ENCODE measurements at regions not wholly inside any gene's neighbourhood (a gene's known extent, or its start where the extent isn't known, plus 50 kb on each side); places are given as distances from the start of the nearest gene placed in this dataset.
"Not testable (repeated sequence)": the region's sequence is repeated elsewhere in the genome, so short reads cannot be mapped to it uniquely, and the experiment has no call there.

DNA sequence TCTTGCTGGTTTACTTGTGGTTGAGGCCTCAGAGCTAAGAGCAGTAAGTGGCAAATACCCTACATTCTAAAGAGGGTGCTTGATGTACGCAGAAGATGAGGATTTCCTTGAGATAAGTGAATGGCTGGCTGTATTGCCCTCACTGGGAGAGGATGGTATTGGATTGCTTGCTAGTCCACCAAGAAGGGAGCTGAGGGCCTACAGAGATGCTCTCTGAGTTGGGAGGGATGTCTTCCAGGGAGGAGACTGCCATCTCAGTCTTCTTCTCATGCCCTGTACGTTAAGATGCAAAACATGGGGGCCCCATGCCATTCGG lies 669.1 kb downstream of the UTRN start:
- no peaks in the 10 kb centered on the region for H3K4me1 ChIP-seq
- no peak for ATAC-seq
- TF ChIP-seq, protein P1, sequence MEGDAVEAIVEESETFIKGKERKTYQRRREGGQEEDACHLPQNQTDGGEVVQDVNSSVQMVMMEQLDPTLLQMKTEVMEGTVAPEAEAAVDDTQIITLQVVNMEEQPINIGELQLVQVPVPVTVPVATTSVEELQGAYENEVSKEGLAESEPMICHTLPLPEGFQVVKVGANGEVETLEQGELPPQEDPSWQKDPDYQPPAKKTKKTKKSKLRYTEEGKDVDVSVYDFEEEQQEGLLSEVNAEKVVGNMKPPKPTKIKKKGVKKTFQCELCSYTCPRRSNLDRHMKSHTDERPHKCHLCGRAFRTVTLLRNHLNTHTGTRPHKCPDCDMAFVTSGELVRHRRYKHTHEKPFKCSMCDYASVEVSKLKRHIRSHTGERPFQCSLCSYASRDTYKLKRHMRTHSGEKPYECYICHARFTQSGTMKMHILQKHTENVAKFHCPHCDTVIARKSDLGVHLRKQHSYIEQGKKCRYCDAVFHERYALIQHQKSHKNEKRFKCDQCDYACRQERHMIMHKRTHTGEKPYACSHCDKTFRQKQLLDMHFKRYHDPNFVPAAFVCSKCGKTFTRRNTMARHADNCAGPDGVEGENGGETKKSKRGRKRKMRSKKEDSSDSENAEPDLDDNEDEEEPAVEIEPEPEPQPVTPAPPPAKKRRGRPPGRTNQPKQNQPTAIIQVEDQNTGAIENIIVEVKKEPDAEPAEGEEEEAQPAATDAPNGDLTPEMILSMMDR (IDR thresholded peaks at IDR 0.05): no peak
- H3K9me3 ChIP-seq: no peaks in the 10 kb centered on the region
- H3K4me3 ChIP-seq: no peak overlapping the region
- no peak for DNase-seq
- H3K36me3 ChIP-seq: no peaks in the 10 kb centered on the region
- no peaks in the 10 kb centered on the region for H3K27me3 ChIP-seq (ENCODE audit: low read depth)
- intact Hi-C loops (cut with DNase I): no loop called here
- no peak overlapping the region for H3K27ac ChIP-seq

DNA sequence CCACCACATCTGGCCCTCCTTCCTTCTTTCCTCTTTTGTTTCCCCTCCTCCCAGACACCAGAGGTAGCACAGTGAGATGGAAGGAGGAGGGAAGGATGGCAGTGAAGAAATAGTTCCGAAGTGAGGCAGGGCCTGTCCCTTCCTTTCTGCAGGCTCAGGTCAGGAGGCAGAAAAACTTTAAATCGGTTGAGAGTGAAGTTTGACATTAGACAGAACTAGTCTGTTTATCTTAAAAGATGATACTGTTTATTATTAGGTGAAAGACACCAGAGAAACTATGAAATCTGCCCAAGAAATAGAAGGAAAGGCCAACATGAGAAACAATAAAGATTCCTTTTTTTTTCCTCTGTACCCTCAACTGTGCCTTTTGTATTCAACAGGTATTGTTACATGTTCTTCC lies 670.3 kb downstream of the UTRN start:
- TF ChIP-seq, protein P1 (IDR thresholded peaks at IDR 0.05): no peak
- no peak for DNase-seq
- Histone ChIP-seq H3K27me3 (ENCODE audit: low read depth) (no peaks in the 10 kb centered on the region), H3K4me3 (no peak overlapping the region), H3K36me3 (no peaks in the 10 kb centered on the region), H3K9me3 (no peaks in the 10 kb centered on the region), H3K4me1 (no peaks in the 10 kb centered on the region), H3K27ac (no peak overlapping the region)
- ATAC-seq: no peak
- intact Hi-C loops (cut with DNase I): no loop called here

DNA sequence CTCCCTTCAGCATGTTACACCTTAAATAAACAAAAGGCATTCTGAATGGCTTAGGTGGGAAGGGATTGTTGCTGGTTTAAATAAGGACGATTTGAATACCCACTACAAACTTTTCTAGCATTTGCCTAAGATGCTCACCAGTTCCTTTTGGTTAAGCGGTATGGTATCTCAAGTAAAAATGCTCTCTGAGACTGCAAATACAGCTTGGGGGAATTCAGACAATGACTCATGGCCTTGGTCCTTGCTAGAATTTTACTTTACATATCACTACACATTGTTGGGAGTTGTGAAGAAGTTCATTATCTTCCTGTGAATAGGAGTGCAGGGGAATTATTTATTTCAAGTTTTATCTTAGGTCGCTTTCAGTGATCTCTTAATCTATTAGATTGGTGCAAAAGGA lies 670.7 kb downstream of the UTRN start:
- no peak for DNase-seq
- Histone ChIP-seq H3K27me3 (ENCODE audit: low read depth) (no peaks in the 10 kb centered on the region), H3K4me3 (no peak overlapping the region), H3K4me1 (no peaks in the 10 kb centered on the region), H3K27ac (no peak overlapping the region), H3K9me3 (no peaks in the 10 kb centered on the region), H3K36me3 (no peaks in the 10 kb centered on the region)
- ATAC-seq: no peak
- TF ChIP-seq, protein P1 (IDR thresholded peaks at IDR 0.05): no peak
- intact Hi-C loops (cut with DNase I): no loop called here

DNA sequence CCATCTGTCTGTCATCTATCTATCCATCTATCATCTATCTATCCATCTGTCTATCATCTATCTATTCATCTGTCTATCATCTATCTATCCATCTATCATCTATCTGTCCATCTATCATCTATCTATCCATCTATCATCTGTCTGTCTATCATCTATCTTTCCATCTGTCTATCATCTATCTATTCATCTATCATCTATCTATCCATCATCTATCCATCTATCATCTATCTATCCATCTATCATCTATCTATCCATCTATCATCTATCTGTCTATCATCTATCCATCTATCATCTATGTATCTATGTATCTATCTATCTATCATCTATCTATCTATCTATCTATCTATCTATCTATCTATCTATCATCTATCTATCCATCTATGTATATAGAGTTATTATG lies 671.6 kb downstream of the UTRN start:
- H3K4me1 ChIP-seq; intact Hi-C loops (cut with DNase I); DNase-seq; H3K27me3 ChIP-seq (ENCODE audit: low read depth); ATAC-seq; H3K9me3 ChIP-seq; H3K4me3 ChIP-seq; H3K36me3 ChIP-seq; H3K27ac ChIP-seq: not testable (repeated sequence)

DNA sequence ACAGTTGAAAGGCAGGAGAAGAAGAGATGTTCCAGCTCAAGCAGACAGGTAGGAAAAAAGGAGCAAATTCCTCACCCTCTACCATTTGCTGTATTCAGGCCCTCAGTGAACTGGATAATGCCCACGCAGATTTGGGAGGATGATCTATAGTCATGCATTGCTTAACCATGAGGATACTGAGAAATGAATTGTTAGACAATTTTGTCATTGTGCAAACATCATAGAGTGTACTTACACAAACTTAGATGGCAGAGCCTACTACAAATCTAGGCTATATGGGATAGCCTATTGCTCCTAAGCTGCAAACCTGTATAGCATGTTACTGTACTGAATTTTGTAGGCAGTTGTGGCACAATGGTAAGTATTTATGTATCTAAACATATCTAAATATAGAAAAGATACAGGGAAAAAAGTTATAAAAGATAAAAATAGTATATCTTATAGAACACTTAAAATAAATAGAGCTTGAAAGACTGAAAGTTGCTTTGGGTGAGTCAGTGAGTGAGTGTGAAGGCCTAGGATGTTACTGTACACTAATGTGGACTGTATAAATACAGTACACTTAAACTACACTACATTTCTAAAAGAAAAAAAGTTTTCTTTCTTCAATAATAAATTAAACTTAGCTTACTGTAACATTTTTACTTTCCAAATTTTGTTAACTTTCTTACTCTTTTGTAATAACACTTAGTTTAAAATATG lies 672.3 kb downstream of the UTRN start:
- Histone ChIP-seq H3K27ac (no peak overlapping the region), H3K27me3 (ENCODE audit: low read depth) (no peaks in the 10 kb centered on the region), H3K4me1 (no peaks in the 10 kb centered on the region), H3K36me3 (no peaks in the 10 kb centered on the region), H3K9me3 (no peaks in the 10 kb centered on the region), H3K4me3 (no peak overlapping the region)
- ATAC-seq (no peak), DNase-seq (no peak)
- intact Hi-C loops (cut with DNase I): no loop called here
- TF ChIP-seq, protein P1 (IDR thresholded peaks at IDR 0.05): no peak

DNA sequence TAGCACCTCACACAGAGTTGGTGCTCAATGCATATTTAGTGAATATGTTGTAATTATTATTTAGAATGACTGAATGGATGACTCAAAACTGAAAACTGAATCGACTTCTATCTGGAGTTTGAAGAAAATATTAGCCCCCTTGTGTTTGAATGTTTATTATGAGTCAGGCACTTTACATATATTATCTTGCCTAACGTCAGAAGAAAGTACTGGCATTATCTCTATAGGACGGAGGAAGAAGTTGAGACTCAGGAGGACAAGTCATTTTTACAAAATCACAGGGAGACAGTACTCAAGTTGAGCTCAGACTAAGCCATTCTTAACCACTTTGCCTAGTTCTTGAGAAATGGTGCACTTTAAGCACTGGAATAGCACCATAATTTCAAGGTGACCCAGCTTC lies 684.0 kb downstream of the UTRN start:
- intact Hi-C loops (cut with DNase I): no loop called here
- Histone ChIP-seq H3K4me1 (no peaks in the 10 kb centered on the region), H3K27ac (no peak overlapping the region), H3K36me3 (no peaks in the 10 kb centered on the region), H3K9me3 (no peaks in the 10 kb centered on the region), H3K27me3 (ENCODE audit: low read depth) (no peaks in the 10 kb centered on the region), H3K4me3 (no peak overlapping the region)
- ATAC-seq (no peak), DNase-seq (no peak)
- TF ChIP-seq, protein P1 (IDR thresholded peaks at IDR 0.05): no peak
